ENCODE measurements at regions not wholly inside any gene's neighbourhood (a gene's known extent, or its start where the extent isn't known, plus 50 kb on each side); places are given as distances from the start of the nearest gene placed in this dataset.

DNA sequence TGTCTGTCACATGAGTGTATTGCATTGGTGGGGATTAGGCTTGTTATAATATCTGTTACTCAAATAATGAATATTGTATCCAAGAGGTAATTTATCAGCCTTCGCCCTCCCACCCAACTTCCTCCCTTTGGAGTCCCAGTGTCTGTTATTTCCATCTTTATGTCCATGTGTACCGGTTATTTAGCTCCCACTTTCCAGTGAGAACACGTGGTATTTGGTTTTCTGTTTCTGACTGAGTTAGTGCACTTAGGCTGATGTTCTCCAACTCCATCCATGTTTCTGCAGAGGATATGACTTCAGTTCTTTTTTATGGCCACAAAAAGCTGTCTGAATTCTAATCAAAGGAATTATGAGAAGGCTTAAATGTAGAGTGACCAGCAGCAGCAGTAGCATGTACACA, 104.0 kb upstream of the ARHGAP28 start (continued):
- TF ChIP-seq TAF7 (optimal IDR thresholded peaks at IDR 0.05; ENCODE audit: borderline replicate concordance, low read depth, low read length) (no peak), YY1 (IDR thresholded peaks at IDR 0.05; ENCODE audit: low read depth, low read length) (no peak), FOSL1 (IDR thresholded peaks at IDR 0.05; ENCODE audit: insufficient read depth, low read depth, low read length) (no peak)
